ENCODE measurements at regions not wholly inside any gene's neighbourhood (a gene's known extent, or its start where the extent isn't known, plus 50 kb on each side); places are given as distances from the start of the nearest gene placed in this dataset.

DNA sequence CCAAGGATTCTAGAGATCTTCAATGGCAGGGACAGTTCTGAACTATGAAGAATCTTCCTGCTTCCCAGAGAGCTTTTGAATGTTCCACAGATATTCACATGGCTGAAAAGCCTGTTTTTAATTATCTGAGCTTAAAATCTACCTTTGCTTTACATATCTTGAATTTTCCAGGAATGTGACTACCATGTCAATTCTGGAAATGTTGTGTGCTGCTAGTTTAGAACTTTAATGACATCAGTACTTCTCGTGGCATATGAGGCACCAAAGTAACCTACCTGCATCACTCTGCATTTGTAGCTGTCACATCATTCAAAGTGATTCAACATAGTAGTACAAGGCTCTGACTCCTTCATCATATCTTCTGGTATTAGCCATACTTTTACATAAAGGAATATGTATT is 122.7 kb upstream of the NFIA start:
- Histone ChIP-seq H3K4me3 (IDR thresholded peaks at IDR 0.05; ENCODE audit: insufficient read depth, low read depth, low read length) (no peak overlapping the region), H3K36me3 (ENCODE audit: insufficient read depth) (no peaks in the 10 kb centered on the region), H3K27ac (no peak overlapping the region), H3K4me2 (no peak overlapping the region), H3K79me2 (ENCODE audit: insufficient read depth, low read depth) (no peaks in the 10 kb centered on the region), H4K20me1 (ENCODE audit: insufficient read depth) (no peaks in the 10 kb centered on the region), H3K4me1 (ENCODE audit: low read depth, poor library complexity, severe bottlenecking) (peaks cover 24% of the 10 kb centered on the region), H3K9ac (no peak overlapping the region), H2AFZ (ENCODE audit: low read depth) (no peak overlapping the region), H3K27me3 (ENCODE audit: insufficient read depth, low read depth) (no peaks in the 10 kb centered on the region)
- TF ChIP-seq, protein P1, sequence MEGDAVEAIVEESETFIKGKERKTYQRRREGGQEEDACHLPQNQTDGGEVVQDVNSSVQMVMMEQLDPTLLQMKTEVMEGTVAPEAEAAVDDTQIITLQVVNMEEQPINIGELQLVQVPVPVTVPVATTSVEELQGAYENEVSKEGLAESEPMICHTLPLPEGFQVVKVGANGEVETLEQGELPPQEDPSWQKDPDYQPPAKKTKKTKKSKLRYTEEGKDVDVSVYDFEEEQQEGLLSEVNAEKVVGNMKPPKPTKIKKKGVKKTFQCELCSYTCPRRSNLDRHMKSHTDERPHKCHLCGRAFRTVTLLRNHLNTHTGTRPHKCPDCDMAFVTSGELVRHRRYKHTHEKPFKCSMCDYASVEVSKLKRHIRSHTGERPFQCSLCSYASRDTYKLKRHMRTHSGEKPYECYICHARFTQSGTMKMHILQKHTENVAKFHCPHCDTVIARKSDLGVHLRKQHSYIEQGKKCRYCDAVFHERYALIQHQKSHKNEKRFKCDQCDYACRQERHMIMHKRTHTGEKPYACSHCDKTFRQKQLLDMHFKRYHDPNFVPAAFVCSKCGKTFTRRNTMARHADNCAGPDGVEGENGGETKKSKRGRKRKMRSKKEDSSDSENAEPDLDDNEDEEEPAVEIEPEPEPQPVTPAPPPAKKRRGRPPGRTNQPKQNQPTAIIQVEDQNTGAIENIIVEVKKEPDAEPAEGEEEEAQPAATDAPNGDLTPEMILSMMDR (conservative IDR thresholded peaks at IDR 0.05; ENCODE audit: low read depth, low read length), result no peak

DNA sequence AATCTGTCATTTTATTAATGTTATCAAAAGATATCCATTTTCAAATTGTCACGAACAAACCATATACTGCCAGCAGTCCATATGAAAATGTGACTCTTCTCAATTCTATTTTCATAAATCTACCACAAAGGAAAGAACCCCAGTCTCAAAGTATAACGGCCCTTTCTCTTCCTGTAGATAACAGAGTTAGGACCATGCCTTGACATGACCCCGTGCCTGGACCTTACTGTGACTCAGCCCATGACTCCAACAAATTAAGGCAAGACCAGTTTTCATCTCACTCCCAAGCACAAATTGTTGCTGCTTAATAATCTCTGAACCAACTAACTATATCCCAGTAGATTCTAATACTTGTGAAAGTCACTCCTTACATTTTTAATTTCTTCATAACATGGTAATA is 124.4 kb upstream of the NFIA start:
- Histone ChIP-seq H3K79me2 (ENCODE audit: insufficient read depth, low read depth) (no peaks in the 10 kb centered on the region), H3K4me2 (no peak overlapping the region), H3K4me1 (ENCODE audit: low read depth, poor library complexity, severe bottlenecking) (peaks cover 12% of the 10 kb centered on the region)

DNA sequence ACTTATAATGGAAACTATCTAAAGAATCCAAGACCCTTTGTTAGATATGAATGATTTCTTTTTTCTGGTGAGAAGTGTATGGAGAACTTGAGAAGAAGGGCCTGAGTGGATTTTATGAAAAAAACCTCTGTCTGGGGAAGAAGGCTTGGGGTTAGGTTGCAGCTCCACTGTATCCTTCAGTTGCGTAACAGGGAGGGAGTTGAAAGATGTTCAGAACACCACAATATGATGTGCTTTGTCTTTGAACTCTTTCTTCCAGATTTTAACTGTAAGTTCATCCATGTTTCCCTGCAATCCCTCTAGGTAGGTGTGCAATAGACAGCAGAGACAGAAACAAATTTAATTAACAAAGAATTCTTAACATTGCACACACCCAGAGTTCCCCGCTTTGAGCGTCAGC is 125.8 kb upstream of the NFIA start:
- no peaks in the 10 kb centered on the region for H4K20me1 ChIP-seq (ENCODE audit: insufficient read depth)
- H3K4me3 ChIP-seq (IDR thresholded peaks at IDR 0.05; ENCODE audit: insufficient read depth, low read depth, low read length), result no peak overlapping the region
- no peaks in the 10 kb centered on the region for H3K36me3 ChIP-seq (ENCODE audit: insufficient read depth)
- no peaks in the 10 kb centered on the region for H3K27me3 ChIP-seq (ENCODE audit: insufficient read depth, low read depth)
- H3K4me1 ChIP-seq (ENCODE audit: low read depth, poor library complexity, severe bottlenecking), result no peaks in the 10 kb centered on the region
- no peak overlapping the region for H3K4me2 ChIP-seq
- H3K9ac ChIP-seq, result no peak overlapping the region
- TF ChIP-seq, protein P1 (conservative IDR thresholded peaks at IDR 0.05; ENCODE audit: low read depth, low read length), result no peak
- H2AFZ ChIP-seq (ENCODE audit: low read depth), result no peak overlapping the region
- no peaks in the 10 kb centered on the region for H3K79me2 ChIP-seq (ENCODE audit: insufficient read depth, low read depth)
- no peak overlapping the region for H3K27ac ChIP-seq

More for the DNA sequence above, 124.4 kb upstream of the NFIA start:
- H3K27me3 ChIP-seq (ENCODE audit: insufficient read depth, low read depth), result no peaks in the 10 kb centered on the region
- H3K36me3 ChIP-seq (ENCODE audit: insufficient read depth), result no peaks in the 10 kb centered on the region
- no peak overlapping the region for H3K9ac ChIP-seq
- no peaks in the 10 kb centered on the region for H4K20me1 ChIP-seq (ENCODE audit: insufficient read depth)
- no peak overlapping the region for H3K4me3 ChIP-seq (IDR thresholded peaks at IDR 0.05; ENCODE audit: insufficient read depth, low read depth, low read length)
- no peak overlapping the region for H2AFZ ChIP-seq (ENCODE audit: low read depth)
- H3K27ac ChIP-seq, result no peak overlapping the region
- TF ChIP-seq, protein P1 (conservative IDR thresholded peaks at IDR 0.05; ENCODE audit: low read depth, low read length), result no peak

DNA sequence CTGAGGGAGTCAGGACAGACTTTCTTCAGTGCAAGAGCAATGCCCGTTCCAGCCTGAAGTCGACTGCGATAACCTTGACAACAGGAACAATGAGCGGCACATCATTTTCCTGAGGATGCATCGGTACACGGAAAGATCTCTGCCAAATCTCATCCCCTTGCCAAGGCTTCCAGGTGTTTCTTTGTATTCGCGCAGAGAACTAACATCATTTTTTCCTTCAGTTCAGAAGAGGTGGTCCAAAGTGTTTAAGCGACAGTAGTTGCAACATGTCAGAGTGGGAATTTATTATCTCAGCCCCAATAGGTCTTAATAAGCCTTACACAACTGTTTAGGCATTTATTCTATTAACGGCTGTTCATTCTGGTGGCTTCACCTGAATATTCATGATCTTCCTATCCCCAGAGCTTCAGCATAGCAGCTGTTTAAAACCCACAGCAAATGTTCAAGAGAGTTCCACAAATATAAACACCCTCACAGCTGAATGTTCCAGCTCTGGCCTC is 129.7 kb upstream of the NFIA start:
- Histone ChIP-seq H2AFZ (ENCODE audit: low read depth) (no peak overlapping the region), H4K20me1 (ENCODE audit: insufficient read depth) (no peaks in the 10 kb centered on the region), H3K9ac (no peak overlapping the region), H3K36me3 (ENCODE audit: insufficient read depth) (no peaks in the 10 kb centered on the region), H3K79me2 (ENCODE audit: insufficient read depth, low read depth) (no peaks in the 10 kb centered on the region), H3K4me1 (ENCODE audit: low read depth, poor library complexity, severe bottlenecking) (no peaks in the 10 kb centered on the region), H3K4me3 (IDR thresholded peaks at IDR 0.05; ENCODE audit: insufficient read depth, low read depth, low read length) (no peak overlapping the region), H3K27ac (no peak overlapping the region), H3K4me2 (no peak overlapping the region), H3K27me3 (ENCODE audit: insufficient read depth, low read depth) (no peaks in the 10 kb centered on the region)
- TF ChIP-seq, protein P1 (conservative IDR thresholded peaks at IDR 0.05; ENCODE audit: low read depth, low read length), result no peak
